GM12878 (cell line): ENCODE measurements at regions not wholly inside any gene's neighbourhood (a gene's known extent, or its start where the extent isn't known, plus 50 kb on each side); places are given as distances from the start of the nearest gene placed in this dataset.
"Not testable (repeated sequence)": the region's sequence is repeated elsewhere in the genome, so short reads cannot be mapped to it uniquely, and the experiment has no call there.

Experiments
- CTCF ChIP-seq, 3 experiments: IDR thresholded peaks in 2 of 3; conservative IDR thresholded peaks in 1 of 3; 2 replicates each; pipeline ENCODE4 v1.5.1; 2011; ENCODE audit warnings: low read depth in 3 of 3, low read length in 3 of 3, mild to moderate bottlenecking in 3 of 3, control low read depth in 2 of 3, moderate library complexity in 2 of 3, inconsistent platforms in 1 of 3, mixed read lengths in 1 of 3; ENCODE audit not compliant: control insufficient read depth in 2 of 3, insufficient read depth in 1 of 3; ENCODE audit errors: extremely low read depth in 1 of 3
- EZH2 ChIP-seq: IDR thresholded peaks from 2 replicates; pipeline ENCODE4 v1.6.1; 2012; ENCODE audit warnings: low read depth, mild to moderate bottlenecking, control low read depth, inconsistent platforms, low read length, borderline replicate concordance; ENCODE audit not compliant: control insufficient read depth
- NR2C2 ChIP-seq: IDR thresholded peaks from 2 replicates; pipeline ENCODE4 v1.6.1; 2011; ENCODE audit warnings: borderline replicate concordance, low read depth; ENCODE audit not compliant: control insufficient read depth, insufficient read length
- SIN3A ChIP-seq: IDR thresholded peaks from 2 replicates; pipeline ENCODE4 v1.6.1; 2012; ENCODE audit warnings: low read depth, low read length, improper control_type of control experiment
- SIX5 ChIP-seq: IDR thresholded peaks from 2 replicates; pipeline ENCODE4 v1.6.1; 2011; ENCODE audit warnings: mild to moderate bottlenecking, low read depth, low read length, moderate library complexity; ENCODE audit not compliant: severe bottlenecking
- SRF ChIP-seq, 2 experiments: IDR thresholded peaks; 2 replicates each; pipeline ENCODE4 v1.6.1; 2011; ENCODE audit warnings: low read depth in 2 of 2, low read length in 2 of 2, mild to moderate bottlenecking in 1 of 2, moderate library complexity in 1 of 2
- ZZZ3 ChIP-seq: IDR thresholded peaks from 2 replicates; pipeline ENCODE4 v1.6.1; 2011; ENCODE audit warnings: low read depth; ENCODE audit not compliant: control insufficient read depth, insufficient read length

DNA sequence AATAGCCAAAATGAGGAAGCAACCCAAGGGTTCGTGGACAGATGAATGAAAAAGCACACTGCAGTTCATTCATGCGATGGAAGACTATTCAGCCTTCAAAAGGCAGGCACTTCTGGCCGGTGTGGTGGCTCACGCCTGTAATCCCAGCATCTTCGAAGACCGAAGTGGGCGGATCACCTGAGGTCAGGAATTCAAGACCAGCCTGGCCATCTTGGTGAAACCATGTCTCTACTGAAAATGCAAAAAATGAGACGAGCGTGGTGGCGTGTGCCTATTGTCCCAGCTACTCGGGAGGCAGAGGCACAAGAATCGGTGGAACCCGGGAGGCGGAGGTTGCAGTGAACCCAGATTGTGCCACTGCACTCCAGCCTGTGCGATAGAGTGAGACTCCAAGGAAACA is 114.1 kb upstream of the HMX1 start:
- TF ChIP-seq NR2C2; SRF (IDR thresholded peaks at IDR 0.05; ENCODE audit: low read depth in 2 of 2, low read length in 2 of 2); SIN3A; SIX5; EZH2; ZZZ3; CTCF (IDR thresholded peaks at IDR 0.05 in 2 of 3, conservative IDR thresholded peaks at IDR 0.05 in 1 of 3; ENCODE audit: control insufficient read depth in 2 of 3, extremely low read depth in 1 of 3, insufficient read depth in 1 of 3, low read depth in 3 of 3, low read length in 3 of 3): not testable (repeated sequence)
